22Rv1 (cell line): ENCODE measurements at regions not wholly inside any gene's neighbourhood (a gene's known extent, or its start where the extent isn't known, plus 50 kb on each side); places are given as distances from the start of the nearest gene placed in this dataset.

ENCODE experiments used
- H3K27ac ChIP-seq: fragments of 450-650 bp; 2 replicates; pipeline ENCODE4 v1.5.1; 2017
- ZFX ChIP-seq: fragments of 450-650 bp; IDR thresholded peaks from 2 replicates; pipeline ENCODE4 v1.6.1; 2017; ENCODE audit warnings: antibody characterized with exemption, borderline replicate concordance
- TF ChIP-seq, protein P1 (sequence below): fragments of 450-650 bp; IDR thresholded peaks from 2 replicates; pipeline ENCODE4 v1.5.1; 2017; ENCODE audit warnings: mild to moderate bottlenecking

- H3K27ac ChIP-seq: no peak overlapping the region
- no peak for TF ChIP-seq ZFX
- TF ChIP-seq, protein P1, sequence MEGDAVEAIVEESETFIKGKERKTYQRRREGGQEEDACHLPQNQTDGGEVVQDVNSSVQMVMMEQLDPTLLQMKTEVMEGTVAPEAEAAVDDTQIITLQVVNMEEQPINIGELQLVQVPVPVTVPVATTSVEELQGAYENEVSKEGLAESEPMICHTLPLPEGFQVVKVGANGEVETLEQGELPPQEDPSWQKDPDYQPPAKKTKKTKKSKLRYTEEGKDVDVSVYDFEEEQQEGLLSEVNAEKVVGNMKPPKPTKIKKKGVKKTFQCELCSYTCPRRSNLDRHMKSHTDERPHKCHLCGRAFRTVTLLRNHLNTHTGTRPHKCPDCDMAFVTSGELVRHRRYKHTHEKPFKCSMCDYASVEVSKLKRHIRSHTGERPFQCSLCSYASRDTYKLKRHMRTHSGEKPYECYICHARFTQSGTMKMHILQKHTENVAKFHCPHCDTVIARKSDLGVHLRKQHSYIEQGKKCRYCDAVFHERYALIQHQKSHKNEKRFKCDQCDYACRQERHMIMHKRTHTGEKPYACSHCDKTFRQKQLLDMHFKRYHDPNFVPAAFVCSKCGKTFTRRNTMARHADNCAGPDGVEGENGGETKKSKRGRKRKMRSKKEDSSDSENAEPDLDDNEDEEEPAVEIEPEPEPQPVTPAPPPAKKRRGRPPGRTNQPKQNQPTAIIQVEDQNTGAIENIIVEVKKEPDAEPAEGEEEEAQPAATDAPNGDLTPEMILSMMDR: no peak
Measured at GRCh38 chr3:182081096-182081495, 369.4 kb downstream of the SOX2 start.

DNA sequence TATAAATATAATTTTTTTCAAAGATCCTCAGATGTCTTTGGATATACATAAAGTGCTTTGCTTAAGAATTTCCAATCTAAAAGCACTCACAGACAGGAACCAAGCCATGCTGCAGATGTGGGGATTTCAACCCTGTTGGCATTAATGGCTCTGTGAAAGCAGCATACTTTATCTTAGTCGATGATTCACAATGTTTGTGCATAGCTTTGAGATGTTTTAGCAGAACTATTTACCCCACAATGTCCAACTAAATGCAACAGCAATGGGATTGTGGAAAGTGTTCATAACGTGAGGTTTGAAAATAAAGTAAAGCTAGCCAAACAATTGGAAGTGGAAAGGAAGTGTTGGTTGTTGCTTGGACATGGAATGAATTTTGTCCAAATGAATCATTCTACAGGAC lies 371.4 kb downstream of the SOX2 start:
- H3K27ac ChIP-seq: no peak overlapping the region
- TF ChIP-seq, protein P1: no peak
- TF ChIP-seq ZFX: no peak

- TF ChIP-seq ZFX: no peak
- TF ChIP-seq, protein P1: no peak
- H3K27ac ChIP-seq: no peak overlapping the region; the same call in 1 of the 2 replicates
Measured at GRCh38 chr3:182092662-182093262, 381.0 kb downstream of the SOX2 start.

GRCh38 chr3:182094321-182094720 lies 382.6 kb downstream of the SOX2 start:
- no peak overlapping the region for H3K27ac ChIP-seq
- TF ChIP-seq, protein P1: no peak
- TF ChIP-seq ZFX: no peak

DNA sequence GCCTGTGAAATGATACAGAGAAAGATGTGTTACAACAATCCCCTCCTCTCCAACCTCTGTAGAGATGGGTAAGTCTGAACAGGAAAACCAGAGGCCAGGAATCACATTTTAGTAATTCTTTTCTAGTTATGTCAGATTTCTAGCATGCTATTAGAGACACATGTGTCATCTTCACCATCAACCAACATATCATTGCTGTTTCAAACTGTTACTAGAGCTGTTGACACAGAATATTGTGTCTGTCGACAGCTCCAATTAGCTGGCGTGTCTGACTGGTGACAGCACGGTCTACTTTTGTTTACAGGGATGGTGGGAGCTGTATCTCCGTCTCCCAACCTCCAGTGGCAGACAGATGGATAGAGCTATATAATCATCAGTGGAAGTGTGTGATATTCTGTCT lies 393.2 kb downstream of the SOX2 start:
- H3K27ac ChIP-seq: no peak overlapping the region
- no peak for TF ChIP-seq ZFX

- H3K27ac ChIP-seq: no peak overlapping the region
- TF ChIP-seq ZFX: no peak
- TF ChIP-seq, protein P1: no peak
Measured at GRCh38 chr3:182105875-182106274, 394.1 kb downstream of the SOX2 start.

GRCh38 chr3:182108371-182108770 lies 396.6 kb downstream of the SOX2 start:
- no peak overlapping the region for H3K27ac ChIP-seq
- TF ChIP-seq ZFX: no peak
- TF ChIP-seq, protein P1: no peak

DNA sequence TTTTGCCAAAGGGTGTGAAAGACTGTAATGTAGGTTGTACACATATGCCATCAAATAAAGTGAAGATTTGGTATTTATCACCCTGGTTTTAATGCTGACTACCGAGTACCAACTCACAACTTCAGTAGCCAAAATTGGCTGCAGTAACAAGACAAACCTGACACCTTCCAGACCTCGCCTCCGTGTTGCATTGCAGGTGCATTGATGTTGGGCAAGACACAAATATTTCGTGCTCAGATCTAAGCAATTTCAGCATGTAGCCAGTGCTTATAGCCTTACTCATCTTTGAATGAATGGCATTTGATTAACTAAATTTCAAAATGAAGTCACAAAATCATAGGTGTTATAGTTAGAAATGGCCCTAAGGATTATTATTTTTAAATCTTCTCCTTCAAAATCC lies 400.2 kb downstream of the SOX2 start:
- H3K27ac ChIP-seq: no peak overlapping the region
- TF ChIP-seq, protein P1: no peak
- TF ChIP-seq ZFX: no peak
